ENCODE measurements at regions not wholly inside any gene's neighbourhood (a gene's known extent, or its start where the extent isn't known, plus 50 kb on each side); places are given as distances from the start of the nearest gene placed in this dataset.

GRCh38 chr13:44266772-44267171 lies 106.9 kb upstream of the SERP2 start:
- TF ChIP-seq ZNF692 (tag by site-specific recombination; IDR thresholded peaks at IDR 0.05) (no peak), ZBTB44 (tag by site-specific recombination; IDR thresholded peaks at IDR 0.05) (no peak), BCL6B (tag by site-specific recombination; IDR thresholded peaks at IDR 0.05) (no peak), ZNF366 (tag by site-specific recombination; conservative IDR thresholded peaks at IDR 0.05) (no peak), KLF8 (tag by site-specific recombination; IDR thresholded peaks at IDR 0.05) (no peak), ZBTB20 (tag by site-specific recombination; IDR thresholded peaks at IDR 0.05) (no peak), ZNF223 (tag by site-specific recombination; IDR thresholded peaks at IDR 0.05) (no peak), ZNF214 (tag by site-specific recombination; IDR thresholded peaks at IDR 0.05; ENCODE audit: borderline replicate concordance) (no peak), ZNF335 (tag by site-specific recombination; conservative IDR thresholded peaks at IDR 0.05) (no peak), ZNF23 (tag by site-specific recombination; IDR thresholded peaks at IDR 0.05; ENCODE audit: borderline replicate concordance) (no peak), ZNF76 (tag by site-specific recombination; IDR thresholded peaks at IDR 0.05; ENCODE audit: borderline replicate concordance, low read depth) (no peak), ZNF785 (tag by site-specific recombination; IDR thresholded peaks at IDR 0.05) (no peak)
- Histone ChIP-seq H3K27ac (ENCODE audit: extremely low read depth, low read depth, low read length) (no peak overlapping the region), H3K36me3 (ENCODE audit: control insufficient read depth in 2 of 2, insufficient read depth in 1 of 2, low read length in 2 of 2) (no peaks in the 10 kb centered on the region), H3K4me3 (ENCODE audit: low read depth, low read length) (no peak overlapping the region), H3K9me3 (ENCODE audit: control insufficient read depth, insufficient read depth, low read depth, low read length) (no peaks in the 10 kb centered on the region), H3K4me1 (ENCODE audit: control insufficient read depth, insufficient read depth, low read length) (no peaks in the 10 kb centered on the region)
- ChIA-PET POLR2A (no interaction called here), CTCF (interaction anchor here (0.6 to 1.3 kb wide), 2 partner anchors 62 to 86 kb away, joined by 3 to 6 read pairs; no protein-coding TSS in a partner anchor)

- H3K36me3 ChIP-seq (ENCODE audit: control insufficient read depth in 2 of 2, insufficient read depth in 1 of 2, low read length in 2 of 2): no peaks in the 10 kb centered on the region
- ChIA-PET CTCF (interaction anchor here (0.6 to 1.3 kb wide), 3 partner anchors 9 to 85 kb away, joined by 3 to 6 read pairs (median 3); no protein-coding TSS in a partner anchor), POLR2A (no interaction called here)
- H3K4me3 ChIP-seq (ENCODE audit: low read depth, low read length): no peak overlapping the region
- no peak overlapping the region for H3K27ac ChIP-seq (ENCODE audit: extremely low read depth, low read depth, low read length)
- no peaks in the 10 kb centered on the region for H3K9me3 ChIP-seq (ENCODE audit: control insufficient read depth, insufficient read depth, low read depth, low read length)
- TF ChIP-seq ZNF148 (tag by site-specific recombination; IDR thresholded peaks at IDR 0.05; ENCODE audit: borderline replicate concordance) (0 out of 2 replicates have a peak, but pooled peaks have one; percentile 39), ZNF473 (tag by site-specific recombination; IDR thresholded peaks at IDR 0.05) (peak; percentile 58; the same call in 1 of the 2 replicates), ZNF366 (tag by site-specific recombination; conservative IDR thresholded peaks at IDR 0.05) (peak; percentile 89), ZBTB17 (tag by site-specific recombination; IDR thresholded peaks at IDR 0.05) (peak; percentile 67), ATF2 (tag by site-specific recombination; IDR thresholded peaks at IDR 0.05; ENCODE audit: low read depth) (no peak), OVOL3 (tag by site-specific recombination; IDR thresholded peaks at IDR 0.05) (no peak)
- no peaks in the 10 kb centered on the region for H3K4me1 ChIP-seq (ENCODE audit: control insufficient read depth, insufficient read depth, low read length)
Measured at GRCh38 chr13:44267203-44267602, 106.4 kb upstream of the SERP2 start.
